Posterior cingulate gyrus (tissue), 11 donors: ENCODE measurements at regions not wholly inside any gene's neighbourhood (a gene's known extent, or its start where the extent isn't known, plus 50 kb on each side); places are given as distances from the start of the nearest gene placed in this dataset.

Experiments used
- DNase-seq, 10 donors: peaks; one replicate each; pipeline versions ENCODE4 v3.0.0 to v3.0.0-alpha.2; 2020 to 2021; ENCODE audit warnings: mixed read lengths in 3 of 10
- intact Hi-C: fragments of 100-400 bp; cut with DNase I; formaldehyde crosslinking; loops from one replicate; pipeline ENCODE4 v1.15.1; 2023

GRCh38 chr2:6474161-6475140, 391.3 kb downstream of the CMPK2 start:
- DNase-seq, result no peak
- intact Hi-C loops, result no loop called here

DNA sequence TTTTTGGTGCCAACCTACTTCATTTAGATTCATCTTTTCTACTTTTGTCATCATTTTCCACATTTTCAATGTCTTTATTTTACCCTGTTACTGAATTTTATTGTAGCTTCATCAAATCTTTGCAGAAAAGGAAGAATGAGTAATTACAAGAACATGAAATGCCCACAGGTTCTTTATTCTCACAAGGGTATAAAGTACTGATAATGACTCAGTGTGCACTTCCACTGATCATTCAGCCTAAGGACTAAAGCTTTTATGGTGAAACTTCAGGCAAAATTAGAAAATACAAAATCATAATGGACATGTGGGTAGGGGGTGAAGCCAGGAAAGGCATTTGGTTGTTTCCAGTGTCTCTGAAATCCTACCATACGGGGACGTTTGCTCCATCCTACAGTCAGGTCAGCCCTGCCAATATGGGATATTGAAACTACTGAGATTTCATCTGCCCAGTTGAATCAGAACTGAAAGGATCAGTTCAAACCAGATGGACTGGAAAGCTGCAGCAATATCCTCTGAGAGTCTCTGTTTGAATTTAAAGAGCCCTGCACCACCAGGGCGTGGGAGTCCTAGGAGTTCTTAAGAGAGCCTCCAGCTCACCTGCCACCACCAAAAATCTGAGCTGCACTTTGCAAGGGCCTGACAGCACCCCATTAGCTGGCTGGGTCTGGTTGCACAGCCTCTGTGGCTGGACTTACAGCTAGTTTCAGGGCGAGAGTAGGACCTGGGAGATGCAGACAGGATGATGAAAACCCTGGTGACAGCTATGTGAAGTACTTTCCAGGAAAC, 390.4 kb downstream of the CMPK2 start:
- peak in 1 of 10 donors; percentile 41 for DNase-seq
- intact Hi-C loops, result no loop called here

- peak in 1 of 10 donors; percentile 59 for DNase-seq
- intact Hi-C loops, result no loop called here
Observed at GRCh38 chr2:6480514-6480913, 385.2 kb downstream of the CMPK2 start.

DNA sequence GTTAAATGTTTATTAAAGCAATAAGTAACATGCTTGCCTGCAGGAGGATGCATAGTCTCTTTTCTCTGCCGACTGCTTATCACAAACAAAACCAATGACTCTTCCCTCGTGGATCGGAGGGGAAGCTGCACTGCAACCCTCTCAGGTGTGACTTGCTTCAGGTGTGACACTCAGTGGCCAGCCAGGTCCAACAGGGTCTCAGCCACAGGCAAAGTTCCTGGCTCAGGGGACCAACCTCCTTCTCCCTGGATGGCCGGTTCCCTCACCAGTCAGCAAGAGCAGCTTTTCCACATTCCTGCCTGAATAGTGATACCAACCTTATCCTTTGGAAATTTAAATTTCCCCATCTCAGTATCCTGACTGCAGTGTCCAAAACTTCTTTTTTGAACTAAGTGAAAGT, 383.5 kb downstream of the CMPK2 start:
- intact Hi-C loops, result no loop called here
- DNase-seq, result peak in 1 of 10 donors; percentile 41

DNA sequence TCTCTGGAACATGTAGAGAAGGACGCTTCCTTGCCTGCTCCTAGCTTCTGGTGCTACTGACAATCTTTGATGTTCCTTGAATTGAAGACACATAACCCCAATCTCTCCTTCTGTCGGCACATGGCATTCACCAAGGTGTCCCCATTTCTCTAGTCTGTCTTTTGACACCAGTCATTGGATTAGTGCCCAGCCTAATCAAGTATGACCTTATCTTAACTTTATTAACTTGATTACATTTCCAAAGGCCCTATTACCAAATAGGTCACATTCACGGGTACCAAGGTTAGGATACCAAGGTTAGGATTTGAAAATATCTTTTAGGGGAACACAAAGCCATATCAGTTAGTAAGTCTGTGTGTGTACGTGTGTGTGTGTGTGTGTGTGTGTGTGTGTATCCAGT, 377.9 kb downstream of the CMPK2 start:
- DNase-seq, result no peak
- intact Hi-C loops, result no loop called here

DNA sequence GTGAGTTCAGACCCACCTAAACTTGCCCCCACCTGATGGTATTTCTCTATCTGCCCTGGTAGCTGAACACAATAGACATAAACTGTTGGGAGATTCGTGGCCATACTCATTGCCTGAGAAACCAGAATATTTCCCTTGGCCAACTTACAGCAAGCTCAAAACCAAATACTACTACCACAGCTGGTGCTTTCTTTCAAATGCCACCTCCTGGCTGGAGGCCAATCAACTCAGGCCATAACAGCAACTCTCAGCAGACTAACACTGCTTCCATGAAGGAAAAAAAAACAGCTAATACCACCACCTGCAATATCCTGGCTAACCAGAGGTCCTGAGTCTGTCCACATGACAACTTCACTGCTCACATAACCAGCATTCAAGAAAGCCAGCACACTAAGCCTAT, 373.1 kb downstream of the CMPK2 start:
- intact Hi-C loops, result no loop called here
- no peak for DNase-seq

DNA sequence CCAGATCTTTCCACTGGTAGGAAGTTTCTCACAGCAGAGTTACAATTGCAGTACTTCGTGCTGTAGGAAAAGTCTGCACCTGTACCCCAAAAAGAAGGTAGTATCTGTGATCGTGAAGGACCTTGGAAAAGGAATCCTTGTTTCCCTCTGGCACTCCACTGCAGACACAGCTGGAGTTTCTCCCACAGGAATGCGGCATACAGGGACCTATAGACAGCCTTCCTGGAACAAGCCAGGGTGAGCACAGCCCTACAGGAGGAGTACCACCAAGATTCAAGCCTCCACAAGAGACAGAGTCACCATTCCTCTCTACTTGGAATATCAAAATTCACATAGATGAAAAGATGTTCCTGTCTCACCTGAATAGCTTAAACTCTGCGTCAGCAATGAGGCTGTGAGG, 372.4 kb downstream of the CMPK2 start:
- no peak for DNase-seq
- intact Hi-C loops, result no loop called here

DNA sequence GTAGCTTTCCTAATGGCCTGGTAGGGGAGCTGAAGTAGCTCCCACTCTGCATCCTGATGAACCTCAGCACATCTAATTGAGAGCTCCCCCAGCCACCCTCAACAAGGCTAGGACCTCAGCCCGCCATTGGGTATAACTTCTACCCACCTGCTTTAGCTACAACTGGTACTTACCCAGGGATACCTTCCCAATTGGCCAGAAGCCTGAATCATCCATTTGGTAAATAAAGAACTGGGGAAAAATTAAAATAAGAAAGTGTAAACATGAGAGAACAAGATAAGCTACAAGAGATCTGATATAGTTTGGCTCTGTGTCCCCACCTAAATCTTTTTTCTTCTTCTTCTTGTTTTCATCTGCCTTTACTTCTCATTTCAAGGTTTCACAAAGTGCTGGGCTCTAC, 372.0 kb downstream of the CMPK2 start:
- intact Hi-C loops, result no loop called here
- DNase-seq, result no peak

GRCh38 chr2:6495466-6495865, 370.2 kb downstream of the CMPK2 start:
- intact Hi-C loops, result no loop called here
- no peak for DNase-seq

DNA sequence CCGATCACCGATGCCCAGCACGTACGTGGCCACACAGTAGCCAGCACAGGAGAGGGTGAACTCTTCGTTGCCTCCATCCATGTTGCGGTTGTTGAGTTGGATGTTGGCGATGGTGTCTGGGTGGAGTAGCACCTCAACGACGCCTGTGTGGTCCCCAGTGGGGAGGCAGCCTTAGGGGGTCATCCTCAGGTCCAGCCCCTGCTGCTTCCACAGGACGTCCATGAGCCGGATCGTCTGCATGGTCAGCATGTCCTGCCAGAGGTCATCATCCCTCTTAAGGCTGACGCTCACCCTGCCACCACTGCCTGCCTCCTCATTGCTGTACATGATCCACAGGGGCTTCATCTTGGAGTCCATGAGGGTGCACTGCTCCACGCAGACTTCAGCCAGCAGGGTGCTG, 369.3 kb downstream of the CMPK2 start:
- intact Hi-C loops, result no loop called here
- DNase-seq, result no peak

- DNase-seq, result no peak
- intact Hi-C loops, result no loop called here
Observed at GRCh38 chr2:6497048-6497447, 368.7 kb downstream of the CMPK2 start.

- intact Hi-C loops, result no loop called here
- no peak for DNase-seq
Observed at GRCh38 chr2:6498841-6499240, 366.9 kb downstream of the CMPK2 start.

- no peak for DNase-seq
- intact Hi-C loops, result no loop called here
Observed at GRCh38 chr2:6499691-6500090, 366.0 kb downstream of the CMPK2 start.

GRCh38 chr2:6506361-6506794, 359.3 kb downstream of the CMPK2 start:
- no peak for DNase-seq
- intact Hi-C loops, result no loop called here

GRCh38 chr2:6506859-6507258, 358.8 kb downstream of the CMPK2 start:
- DNase-seq, result no peak
- intact Hi-C loops, result no loop called here

DNA sequence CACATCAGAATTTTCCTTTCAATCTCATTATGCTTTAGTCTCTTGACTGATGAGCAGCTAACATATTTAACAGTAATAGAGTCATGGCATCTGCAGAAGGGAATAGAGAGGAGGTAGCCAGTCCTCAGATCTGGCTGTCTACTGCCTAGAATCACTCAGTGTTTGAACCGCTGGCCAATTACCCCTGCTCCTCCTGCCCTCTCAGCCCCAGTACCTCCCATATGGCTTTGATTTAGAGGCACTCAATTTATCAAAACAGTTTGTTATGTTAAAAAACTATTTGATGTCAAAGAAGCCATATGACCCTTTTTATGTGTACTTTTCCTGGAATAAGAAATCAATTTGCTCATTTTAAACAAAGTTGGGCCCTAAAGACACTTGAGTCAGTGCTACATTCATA, 355.2 kb downstream of the CMPK2 start:
- DNase-seq, result no peak
- intact Hi-C loops, result no loop called here

- intact Hi-C loops, result no loop called here
Observed at GRCh38 chr2:6512589-6512988, 353.1 kb downstream of the CMPK2 start.

DNA sequence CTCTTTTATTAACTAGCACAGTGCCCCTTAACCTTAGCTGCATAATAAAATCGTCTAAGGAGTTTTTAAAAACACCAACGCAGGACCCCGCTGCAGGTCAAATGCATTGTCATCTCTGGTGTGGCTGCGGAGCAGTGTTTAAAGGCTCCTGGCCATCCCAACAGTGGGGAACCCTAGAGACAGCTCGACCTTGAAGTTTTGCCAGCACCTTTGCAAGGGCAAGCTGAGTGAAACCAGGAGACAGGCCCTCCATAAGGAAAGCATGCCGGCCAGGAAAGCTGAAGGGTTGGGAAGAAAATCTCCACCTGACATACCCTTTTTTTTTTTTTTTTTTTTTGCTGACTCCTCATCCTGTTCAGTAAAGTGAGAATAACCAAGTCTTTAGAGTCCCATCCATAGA, 349.0 kb downstream of the CMPK2 start:
- no peak for DNase-seq
- intact Hi-C loops, result no loop called here

More at GRCh38 chr2:6512589-6512988, 353.1 kb downstream of the CMPK2 start:
- DNase-seq, result no peak

DNA sequence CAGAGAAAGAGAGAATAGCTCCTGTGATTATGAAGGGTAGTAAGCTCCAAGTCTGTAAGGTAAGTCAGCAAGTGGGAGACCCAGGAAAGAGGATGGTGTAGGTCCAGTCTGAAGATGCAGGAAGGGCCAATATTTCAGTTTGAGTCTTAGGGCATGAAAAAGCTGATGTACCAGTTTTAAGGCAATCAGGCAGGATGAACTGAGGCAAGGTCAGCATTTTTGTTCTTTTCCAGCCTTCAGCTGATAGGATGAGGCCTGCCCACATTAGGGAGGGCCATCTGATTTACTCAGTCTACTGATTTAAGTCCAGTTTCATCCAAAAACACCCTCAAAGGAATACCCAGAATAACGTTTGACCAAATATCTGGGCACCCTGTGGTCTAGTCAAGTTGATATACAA, 347.3 kb downstream of the CMPK2 start:
- DNase-seq, result no peak
- intact Hi-C loops, result no loop called here

DNA sequence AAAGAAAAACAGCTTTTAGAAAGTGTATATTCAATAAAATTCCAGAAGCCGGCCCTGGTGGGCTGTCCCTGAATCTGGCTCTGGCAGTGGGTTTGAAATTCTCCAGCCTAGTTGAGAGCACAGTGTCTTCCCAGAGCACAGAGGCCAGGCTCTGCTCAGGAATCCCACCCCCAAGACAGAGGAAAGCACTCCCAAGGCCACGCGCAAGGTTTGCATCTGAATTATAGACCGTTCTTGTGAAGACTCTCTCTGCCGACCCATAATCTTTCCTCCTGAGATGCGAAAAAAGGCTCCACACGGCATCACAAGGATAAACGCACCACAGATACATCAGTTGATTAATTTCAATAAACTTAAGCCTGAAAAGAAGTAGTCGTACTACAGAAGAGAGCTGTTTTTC, 342.2 kb downstream of the CMPK2 start:
- DNase-seq, result no peak
- intact Hi-C loops, result no loop called here

GRCh38 chr2:6524691-6525474, 340.8 kb downstream of the CMPK2 start:
- intact Hi-C loops, result no loop called here

More at GRCh38 chr2:6524691-6525474, 340.8 kb downstream of the CMPK2 start:
- DNase-seq, result no peak
